ENCODE measurements at regions not wholly inside any gene's neighbourhood (a gene's known extent, or its start where the extent isn't known, plus 50 kb on each side); places are given as distances from the start of the nearest gene placed in this dataset.

DNA sequence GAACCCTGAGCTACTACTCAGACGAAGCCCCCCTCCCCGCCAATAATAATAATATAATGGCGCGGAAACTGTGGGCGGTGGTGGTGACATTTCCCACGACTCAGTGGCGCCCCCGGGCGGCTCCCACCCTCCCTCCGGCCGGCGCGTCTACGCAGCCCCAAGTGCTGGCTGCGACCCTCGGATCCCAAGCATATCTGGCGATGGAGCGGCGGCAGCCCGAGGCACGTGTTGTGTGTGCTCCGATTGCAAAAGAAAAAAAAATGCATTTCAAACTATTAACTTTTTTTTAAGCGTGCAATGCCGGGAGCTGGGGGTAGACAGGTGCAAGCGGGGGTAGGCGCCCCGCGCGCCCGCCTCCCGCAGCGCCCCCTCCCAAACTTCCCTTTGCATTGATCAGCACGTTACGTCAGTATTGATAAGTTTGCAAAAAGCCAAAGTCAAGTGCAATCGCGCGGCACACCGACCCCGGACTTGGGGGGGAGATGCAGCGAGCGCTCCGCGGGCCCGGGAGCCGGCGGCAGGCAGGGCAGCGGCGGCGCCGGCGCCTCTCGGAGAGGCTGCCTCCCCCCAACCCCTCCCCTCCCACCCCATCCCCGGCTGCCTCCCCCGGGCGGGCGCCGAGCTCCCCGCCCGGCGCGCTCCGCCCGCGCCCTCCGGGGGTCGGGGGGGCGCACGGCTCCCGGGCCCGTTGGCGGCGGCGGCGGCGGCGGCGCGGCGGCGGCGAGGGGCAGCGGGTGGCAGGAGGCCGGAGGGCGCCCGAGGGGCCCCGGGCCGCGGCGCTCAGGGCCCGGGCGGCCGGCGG, 113.1 kb upstream of the MYL2 start:
- TF ChIP-seq EP300 (IDR thresholded peaks at IDR 0.05) (no peak), POLR2A (IDR thresholded peaks at IDR 0.05) (no peak), POLR2AphosphoS5 (IDR thresholded peaks at IDR 0.05) (no peak)
- TF ChIP-seq, protein P1, sequence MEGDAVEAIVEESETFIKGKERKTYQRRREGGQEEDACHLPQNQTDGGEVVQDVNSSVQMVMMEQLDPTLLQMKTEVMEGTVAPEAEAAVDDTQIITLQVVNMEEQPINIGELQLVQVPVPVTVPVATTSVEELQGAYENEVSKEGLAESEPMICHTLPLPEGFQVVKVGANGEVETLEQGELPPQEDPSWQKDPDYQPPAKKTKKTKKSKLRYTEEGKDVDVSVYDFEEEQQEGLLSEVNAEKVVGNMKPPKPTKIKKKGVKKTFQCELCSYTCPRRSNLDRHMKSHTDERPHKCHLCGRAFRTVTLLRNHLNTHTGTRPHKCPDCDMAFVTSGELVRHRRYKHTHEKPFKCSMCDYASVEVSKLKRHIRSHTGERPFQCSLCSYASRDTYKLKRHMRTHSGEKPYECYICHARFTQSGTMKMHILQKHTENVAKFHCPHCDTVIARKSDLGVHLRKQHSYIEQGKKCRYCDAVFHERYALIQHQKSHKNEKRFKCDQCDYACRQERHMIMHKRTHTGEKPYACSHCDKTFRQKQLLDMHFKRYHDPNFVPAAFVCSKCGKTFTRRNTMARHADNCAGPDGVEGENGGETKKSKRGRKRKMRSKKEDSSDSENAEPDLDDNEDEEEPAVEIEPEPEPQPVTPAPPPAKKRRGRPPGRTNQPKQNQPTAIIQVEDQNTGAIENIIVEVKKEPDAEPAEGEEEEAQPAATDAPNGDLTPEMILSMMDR (IDR thresholded peaks at IDR 0.05) = no peak
